MM.1S (cell line): ENCODE measurements at regions not wholly inside any gene's neighbourhood (a gene's known extent, or its start where the extent isn't known, plus 50 kb on each side); places are given as distances from the start of the nearest gene placed in this dataset.

Experiments used
- DNase-seq: peaks from one replicate; pipeline ENCODE4 v3.0.0-alpha.2; 2015
- H2AFZ ChIP-seq: fragments of 300-600 bp; sonication (generic); 2 replicates; pipeline ENCODE4 v1.6.0; 2016; ENCODE audit warnings: antibody characterized with exemption, low read length
- H3F3A ChIP-seq: fragments of 300-600 bp; sonication (generic); 2 replicates; pipeline ENCODE4 v1.6.1; 2016; ENCODE audit warnings: mild to moderate bottlenecking, antibody characterized with exemption, low read length, moderate library complexity, mixed read lengths; ENCODE audit not compliant: insufficient read depth
- H3K27ac ChIP-seq: fragments of 300-600 bp; sonication (generic); 2 replicates; pipeline ENCODE4 v1.5.1; 2016; ENCODE audit warnings: mild to moderate bottlenecking, low read length
- H3K27me3 ChIP-seq: fragments of 300-600 bp; sonication (generic); replicated peaks from 2 replicates; pipeline ENCODE4 v1.6.0; 2016; ENCODE audit warnings: low read length; ENCODE audit not compliant: insufficient read depth
- H3K36me3 ChIP-seq: fragments of 300-600 bp; sonication (generic); replicated peaks from 2 replicates; pipeline ENCODE4 v1.6.1; 2016; ENCODE audit warnings: mild to moderate bottlenecking, low read length, mixed read lengths; ENCODE audit not compliant: insufficient read depth
- H3K4me1 ChIP-seq: fragments of 300-600 bp; sonication (generic); 2 replicates; pipeline ENCODE4 v1.6.1; 2016; ENCODE audit warnings: low read length, mixed read lengths
- H3K4me2 ChIP-seq: fragments of 300-600 bp; sonication (generic); 2 replicates; pipeline ENCODE4 v1.6.0; 2016; ENCODE audit warnings: low read depth, low read length
- H3K4me3 ChIP-seq: fragments of 300-600 bp; sonication (generic); 2 replicates; pipeline ENCODE4 v1.5.1; 2016; ENCODE audit warnings: low read length, mixed read lengths
- H3K79me2 ChIP-seq: fragments of 300-600 bp; sonication (generic); 2 replicates; pipeline ENCODE4 v1.6.1; 2016; ENCODE audit warnings: mixed run types, low read length, mixed read lengths
- H3K9ac ChIP-seq: fragments of 300-600 bp; sonication (generic); 2 replicates; pipeline ENCODE4 v1.6.1; 2016; ENCODE audit warnings: low read length, mixed read lengths
- H3K9me2 ChIP-seq: fragments of 300-600 bp; sonication (generic); replicated peaks from 2 replicates; pipeline ENCODE4 v1.6.1; 2016; ENCODE audit warnings: mild to moderate bottlenecking, low read length, mixed read lengths; ENCODE audit not compliant: insufficient read depth
- H3K9me3 ChIP-seq: fragments of 300-600 bp; sonication (generic); replicated peaks from 2 replicates; pipeline ENCODE4 v1.6.1; 2016; ENCODE audit warnings: mild to moderate bottlenecking, low read length, mixed read lengths; ENCODE audit not compliant: insufficient read depth
- H4K20me1 ChIP-seq: fragments of 300-600 bp; sonication (generic); 2 replicates; pipeline ENCODE4 v1.6.1; 2016; ENCODE audit warnings: mild to moderate bottlenecking, low read length, moderate library complexity, mixed read lengths; ENCODE audit not compliant: insufficient read depth
- EZH2 ChIP-seq: fragments of 300-600 bp; sonication (generic); optimal IDR thresholded peaks from 2 replicates; pipeline ENCODE3; 2017; ENCODE audit warnings: low read depth, mild to moderate bottlenecking, antibody characterized with exemption, low read length, mixed read lengths
- EZH2phosphoT487 ChIP-seq: fragments of 300-600 bp; sonication (generic); IDR thresholded peaks from 2 replicates; pipeline ENCODE4 v1.6.1; 2018; ENCODE audit warnings: antibody characterized with exemption, low read length
- TF ChIP-seq, protein P1 (sequence below): fragments of 300-600 bp; sonication (generic); IDR thresholded peaks from 2 replicates; pipeline ENCODE4 v1.5.1; 2016; ENCODE audit warnings: antibody characterized with exemption, low read length, mixed read lengths

GRCh38 chr10:9285690-9286089, 1231.2 kb downstream of the GATA3 start:
- no peaks in the 10 kb centered on the region for H3K9me3 ChIP-seq
- no peak overlapping the region for H2AFZ ChIP-seq
- H3K79me2 ChIP-seq, result no peaks in the 10 kb centered on the region
- H3K4me1 ChIP-seq, result no peaks in the 10 kb centered on the region
- no peaks in the 10 kb centered on the region for H3K9me2 ChIP-seq
- no peak for TF ChIP-seq EZH2phosphoT487
- TF ChIP-seq EZH2, result no peak
- TF ChIP-seq, protein P1, sequence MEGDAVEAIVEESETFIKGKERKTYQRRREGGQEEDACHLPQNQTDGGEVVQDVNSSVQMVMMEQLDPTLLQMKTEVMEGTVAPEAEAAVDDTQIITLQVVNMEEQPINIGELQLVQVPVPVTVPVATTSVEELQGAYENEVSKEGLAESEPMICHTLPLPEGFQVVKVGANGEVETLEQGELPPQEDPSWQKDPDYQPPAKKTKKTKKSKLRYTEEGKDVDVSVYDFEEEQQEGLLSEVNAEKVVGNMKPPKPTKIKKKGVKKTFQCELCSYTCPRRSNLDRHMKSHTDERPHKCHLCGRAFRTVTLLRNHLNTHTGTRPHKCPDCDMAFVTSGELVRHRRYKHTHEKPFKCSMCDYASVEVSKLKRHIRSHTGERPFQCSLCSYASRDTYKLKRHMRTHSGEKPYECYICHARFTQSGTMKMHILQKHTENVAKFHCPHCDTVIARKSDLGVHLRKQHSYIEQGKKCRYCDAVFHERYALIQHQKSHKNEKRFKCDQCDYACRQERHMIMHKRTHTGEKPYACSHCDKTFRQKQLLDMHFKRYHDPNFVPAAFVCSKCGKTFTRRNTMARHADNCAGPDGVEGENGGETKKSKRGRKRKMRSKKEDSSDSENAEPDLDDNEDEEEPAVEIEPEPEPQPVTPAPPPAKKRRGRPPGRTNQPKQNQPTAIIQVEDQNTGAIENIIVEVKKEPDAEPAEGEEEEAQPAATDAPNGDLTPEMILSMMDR, result no peak
- no peaks in the 10 kb centered on the region for H3F3A ChIP-seq
- no peak overlapping the region for H3K27ac ChIP-seq
- H3K27me3 ChIP-seq, result no peaks in the 10 kb centered on the region
- H3K9ac ChIP-seq, result no peak overlapping the region
- H3K36me3 ChIP-seq, result no peaks in the 10 kb centered on the region
- no peaks in the 10 kb centered on the region for H4K20me1 ChIP-seq
- DNase-seq, result no peak
- no peak overlapping the region for H3K4me2 ChIP-seq
- H3K4me3 ChIP-seq, result no peak overlapping the region

DNA sequence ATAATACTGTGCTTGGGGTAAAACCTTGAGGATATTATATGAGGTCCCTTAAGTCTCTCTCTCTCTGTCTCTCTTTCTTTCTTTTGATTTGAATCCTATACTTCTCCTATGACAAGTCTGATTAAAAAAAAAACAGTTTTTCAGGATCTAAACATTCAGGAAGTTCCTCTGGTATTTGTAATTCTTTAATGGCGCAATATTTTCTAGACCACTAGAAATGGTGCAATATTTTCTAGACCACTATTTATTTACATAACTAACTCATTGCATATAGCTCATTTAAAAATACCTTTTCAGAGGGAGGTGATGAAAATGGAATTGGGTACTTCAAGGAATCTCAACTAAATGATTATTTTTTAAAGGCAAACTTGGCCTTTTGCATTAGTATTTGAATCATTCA, 1235.3 kb downstream of the GATA3 start:
- no peaks in the 10 kb centered on the region for H4K20me1 ChIP-seq
- no peak overlapping the region for H3K4me2 ChIP-seq
- H3K36me3 ChIP-seq, result no peaks in the 10 kb centered on the region
- H3K27ac ChIP-seq, result no peak overlapping the region
- no peak for DNase-seq
- no peak overlapping the region for H3K4me3 ChIP-seq
- no peaks in the 10 kb centered on the region for H3K27me3 ChIP-seq
- no peaks in the 10 kb centered on the region for H3K9me3 ChIP-seq
- TF ChIP-seq EZH2phosphoT487 (no peak), EZH2 (no peak)
- TF ChIP-seq, protein P1, result no peak
- H3K9me2 ChIP-seq, result no peaks in the 10 kb centered on the region
- peaks cover 10% of the 10 kb centered on the region for H3K4me1 ChIP-seq
- no peak overlapping the region for H3K9ac ChIP-seq
- H2AFZ ChIP-seq, result no peak overlapping the region
- H3F3A ChIP-seq, result peaks cover 8% of the 10 kb centered on the region; the same call in 1 of the 2 replicates
- no peaks in the 10 kb centered on the region for H3K79me2 ChIP-seq

GRCh38 chr10:9291081-9291480, 1236.6 kb downstream of the GATA3 start:
- Histone ChIP-seq H3K4me1 (peaks cover 17% of the 10 kb centered on the region), H4K20me1 (no peaks in the 10 kb centered on the region), H3F3A (peaks cover 8% of the 10 kb centered on the region; the same call in 1 of the 2 replicates), H3K9ac (no peak overlapping the region), H2AFZ (no peak overlapping the region), H3K27ac (no peak overlapping the region), H3K4me3 (no peak overlapping the region), H3K79me2 (no peaks in the 10 kb centered on the region), H3K9me2 (no peaks in the 10 kb centered on the region), H3K9me3 (no peaks in the 10 kb centered on the region), H3K4me2 (no peak overlapping the region), H3K27me3 (no peaks in the 10 kb centered on the region), H3K36me3 (no peaks in the 10 kb centered on the region)
- TF ChIP-seq EZH2phosphoT487 (no peak), EZH2 (no peak)
- TF ChIP-seq, protein P1, result no peak
- DNase-seq, result no peak
